ENCODE measurements at regions not wholly inside any gene's neighbourhood (a gene's known extent, or its start where the extent isn't known, plus 50 kb on each side); places are given as distances from the start of the nearest gene placed in this dataset.
"Not testable (repeated sequence)": the region's sequence is repeated elsewhere in the genome, so short reads cannot be mapped to it uniquely, and the experiment has no call there.

GRCh38 chr7:96829121-96829520 is 119.5 kb upstream of the SEM1 start:
- not testable (repeated sequence) for DNase-seq

- DNase-seq, result no peak
Measured at GRCh38 chr7:96831446-96831845, 121.8 kb upstream of the SEM1 start.

GRCh38 chr7:96832092-96832662 is 122.5 kb upstream of the SEM1 start:
- no peak for DNase-seq

GRCh38 chr7:96833676-96834453 is 124.2 kb upstream of the SEM1 start:
- DNase-seq, result peak in 1 of 2 experiments; percentile 3

GRCh38 chr7:96836456-96836855 is 126.8 kb upstream of the SEM1 start:
- DNase-seq, result no peak

- no peak for DNase-seq
Measured at GRCh38 chr7:96837593-96837992, 127.9 kb upstream of the SEM1 start.

- no peak for DNase-seq
Measured at GRCh38 chr7:96838481-96838880, 128.8 kb upstream of the SEM1 start.

- no peak for DNase-seq
Measured at GRCh38 chr7:96855139-96855538, 145.5 kb upstream of the SEM1 start.

GRCh38 chr7:96855691-96856090 is 146.0 kb upstream of the SEM1 start:
- no peak for DNase-seq

- no peak for DNase-seq
Measured at GRCh38 chr7:96869538-96869937, 135.8 kb upstream of the DLX6 start.

- DNase-seq, result no peak
Measured at GRCh38 chr7:96870185-96870584, 135.2 kb upstream of the DLX6 start.

GRCh38 chr7:96870934-96871333 is 134.4 kb upstream of the DLX6 start:
- no peak for DNase-seq

- DNase-seq, result no peak
Measured at GRCh38 chr7:96887426-96887825, 117.9 kb upstream of the DLX6 start.

- DNase-seq, result no peak
Measured at GRCh38 chr7:96899108-96899507, 106.2 kb upstream of the DLX6 start.

- no peak for DNase-seq
Measured at GRCh38 chr7:96901822-96902445, 103.4 kb upstream of the DLX6 start.

GRCh38 chr7:96903906-96904305 is 101.4 kb upstream of the DLX6 start:
- DNase-seq, result no peak

- DNase-seq, result no peak
Measured at GRCh38 chr7:96910486-96910885, 94.9 kb upstream of the DLX6 start.

GRCh38 chr7:96915029-96915428 is 90.3 kb upstream of the DLX6 start:
- DNase-seq, result no peak

- no peak for DNase-seq
Measured at GRCh38 chr7:96920064-96920463, 85.3 kb upstream of the DLX6 start.

GRCh38 chr7:96920713-96921112 is 84.6 kb upstream of the DLX6 start:
- DNase-seq, result no peak

- DNase-seq, result no peak
Measured at GRCh38 chr7:96921231-96921630, 84.1 kb upstream of the DLX6 start.

GRCh38 chr7:96921771-96922170 is 83.6 kb upstream of the DLX6 start:
- no peak for DNase-seq

GRCh38 chr7:96923345-96923744 is 82.0 kb upstream of the DLX6 start:
- not testable (repeated sequence) for DNase-seq

GRCh38 chr7:96927131-96927530 is 78.2 kb upstream of the DLX6 start:
- DNase-seq, result no peak
